Coronary artery (tissue), 2 donors: ENCODE measurements at regions not wholly inside any gene's neighbourhood (a gene's known extent, or its start where the extent isn't known, plus 50 kb on each side); places are given as distances from the start of the nearest gene placed in this dataset.
"Not testable (repeated sequence)": the region's sequence is repeated elsewhere in the genome, so short reads cannot be mapped to it uniquely, and the experiment has no call there.

Experiments used
- DNase-seq: peaks from one replicate; pipeline ENCODE4 v3.0.0-alpha.2; 2017; ENCODE audit warnings: low spot score
- H3K27ac ChIP-seq, 2 donors: fragments of 200-600 bp; sonication (generic); one replicate each; pipeline ENCODE4 v1.5.1; 2016 to 2019
- H3K4me3 ChIP-seq: fragments of 200-600 bp; sonication (generic); 2 replicates; pipeline ENCODE4 v1.5.1; 2016; ENCODE audit warnings: mild to moderate bottlenecking, moderate library complexity
- CTCF ChIP-seq: fragments of 200-600 bp; sonication (generic); IDR thresholded peaks from one replicate; pipeline ENCODE4 v1.5.1; 2019; ENCODE audit warnings: antibody characterized with exemption

- no peak for TF ChIP-seq CTCF
- no peak overlapping the region for H3K27ac ChIP-seq
- no peak for DNase-seq
- H3K4me3 ChIP-seq, result no peak overlapping the region
Measured at GRCh38 chr3:153639631-153640030, 477.6 kb downstream of the RAP2B start.

- TF ChIP-seq CTCF, result no peak
- Histone ChIP-seq H3K27ac (no peak overlapping the region), H3K4me3 (no peak overlapping the region)
- DNase-seq, result no peak
Measured at GRCh38 chr3:153640689-153641665, 479.0 kb downstream of the RAP2B start.

- DNase-seq, H3K27ac ChIP-seq, H3K4me3 ChIP-seq: not testable (repeated sequence)
Measured at GRCh38 chr3:153642576-153642975, 478.6 kb upstream of the ARHGEF26 start.

GRCh38 chr3:153643471-153643870, 477.7 kb upstream of the ARHGEF26 start:
- H3K4me3 ChIP-seq, H3K27ac ChIP-seq, DNase-seq: not testable (repeated sequence)

- H3K4me3 ChIP-seq, result no peak overlapping the region
- no peak for TF ChIP-seq CTCF
- no peak overlapping the region for H3K27ac ChIP-seq
- no peak for DNase-seq
Measured at GRCh38 chr3:153649286-153649839, 471.8 kb upstream of the ARHGEF26 start.

- Histone ChIP-seq H3K4me3 (no peak overlapping the region), H3K27ac (no peak overlapping the region)
- no peak for TF ChIP-seq CTCF
- no peak for DNase-seq
Measured at GRCh38 chr3:153652076-153652475, 469.1 kb upstream of the ARHGEF26 start.

- DNase-seq, result no peak
- Histone ChIP-seq H3K4me3 (no peak overlapping the region), H3K27ac (no peak overlapping the region)
- no peak for TF ChIP-seq CTCF
Measured at GRCh38 chr3:153657046-153657445, 464.1 kb upstream of the ARHGEF26 start.

GRCh38 chr3:153657461-153657860, 463.7 kb upstream of the ARHGEF26 start:
- DNase-seq, result no peak
- no peak for TF ChIP-seq CTCF
- no peak overlapping the region for H3K4me3 ChIP-seq
- no peak overlapping the region for H3K27ac ChIP-seq
